Caco-2 (cell line): ENCODE measurements at regions not wholly inside any gene's neighbourhood (a gene's known extent, or its start where the extent isn't known, plus 50 kb on each side); places are given as distances from the start of the nearest gene placed in this dataset.

Experiments
- BruUV-seq: library from RNA; stranded (reverse); fragments of 400-500 nt; replicated peaks from 2 replicates; lab custom pipeline; 2021; lab: Mats Ljungman, UMichigan
- CTCF ChIA-PET: fragments of 300-600 bp; sonication (Branson Sonifier 250); formaldehyde crosslinking; loops from one replicate; lab custom pipeline; 2022; ENCODE audit warnings: antibody characterized with exemption; lab: Charles Lee
- POLR2A ChIA-PET: fragments of 300-600 bp; sonication (Branson Sonifier 250); formaldehyde crosslinking; loops from one replicate; lab custom pipeline; 2022; ENCODE audit warnings: antibody characterized with exemption; lab: Charles Lee
- DNase-seq, 2 experiments: peaks; one replicate each; pipeline versions ENCODE4 v3.0.0 to v3.0.0-alpha.2; 2020 to 2022
- H3K27me3 ChIP-seq: replicated peaks from 2 replicates; pipeline ENCODE4 v1.6.0; 2011; ENCODE audit warnings: low read length; ENCODE audit not compliant: control insufficient read depth, insufficient read depth
- H3K36me3 ChIP-seq: 2 replicates; pipeline ENCODE4 v1.5.1; 2011; ENCODE audit warnings: low read length; ENCODE audit not compliant: control insufficient read depth, insufficient read depth
- H3K4me1 ChIP-seq: fragments of 250-450 bp; sonication (Bioruptor Pico); 2 replicates; pipeline ENCODE4 v1.5.1; 2020; ENCODE audit warnings: mild to moderate bottlenecking
- H3K4me3 ChIP-seq: 2 replicates; pipeline ENCODE4 v1.5.1; 2011; ENCODE audit warnings: low read depth, mild to moderate bottlenecking, control low read depth, low read length
- H3K9me3 ChIP-seq: fragments of 250-450 bp; sonication (Bioruptor Pico); 2 replicates; pipeline ENCODE4 v1.5.1; 2020; ENCODE audit warnings: mild to moderate bottlenecking, moderate library complexity
- H3K27ac Mint-ChIP-seq: one replicate; pipeline ENCODE4 v1.8.0; 2022; ENCODE audit warnings: mixed read lengths; ENCODE audit not compliant: unreplicated experiment
- H3K27me3 Mint-ChIP-seq: one replicate; pipeline ENCODE4 v1.8.0; 2022; ENCODE audit warnings: mixed read lengths; ENCODE audit not compliant: insufficient read depth, unreplicated experiment
- H3K36me3 Mint-ChIP-seq: one replicate; pipeline ENCODE4 v1.8.0; 2022; ENCODE audit warnings: mild to moderate bottlenecking, mixed read lengths; ENCODE audit not compliant: insufficient read depth, unreplicated experiment
- H3K4me1 Mint-ChIP-seq: one replicate; pipeline ENCODE4 v1.8.0; 2022; ENCODE audit warnings: low read depth, mixed read lengths; ENCODE audit not compliant: unreplicated experiment
- H3K4me3 Mint-ChIP-seq: one replicate; pipeline ENCODE4 v1.8.0; 2022; ENCODE audit warnings: mild to moderate bottlenecking, moderate library complexity, mixed read lengths; ENCODE audit not compliant: unreplicated experiment
- H3K9me3 Mint-ChIP-seq: one replicate; pipeline ENCODE4 v1.8.0; 2022; ENCODE audit warnings: mixed read lengths; ENCODE audit not compliant: unreplicated experiment
- intact Hi-C: fragments of 100-400 bp; cut with micrococcal nuclease; formaldehyde crosslinking; loops from one replicate; pipeline ENCODE4 v1.10.0; 2022; ENCODE audit not compliant: unreplicated experiment
- TF ChIP-seq, protein P1 (sequence below), 2 experiments: fragments of 200-600 bp in 1 of 2; IDR thresholded peaks; 1 replicate in 1 of 2; 2 replicates in 1 of 2; pipeline versions ENCODE4 v1.5.1 to v1.8.0; 2011 to 2022; ENCODE audit warnings: antibody characterized with exemption in 1 of 2, control low read depth in 1 of 2, inconsistent platforms in 1 of 2, low read depth in 1 of 2, low read length in 1 of 2, mild to moderate bottlenecking in 1 of 2, moderate library complexity in 1 of 2; ENCODE audit not compliant: insufficient read depth in 1 of 2, severe bottlenecking in 1 of 2, unreplicated experiment in 1 of 2

DNA sequence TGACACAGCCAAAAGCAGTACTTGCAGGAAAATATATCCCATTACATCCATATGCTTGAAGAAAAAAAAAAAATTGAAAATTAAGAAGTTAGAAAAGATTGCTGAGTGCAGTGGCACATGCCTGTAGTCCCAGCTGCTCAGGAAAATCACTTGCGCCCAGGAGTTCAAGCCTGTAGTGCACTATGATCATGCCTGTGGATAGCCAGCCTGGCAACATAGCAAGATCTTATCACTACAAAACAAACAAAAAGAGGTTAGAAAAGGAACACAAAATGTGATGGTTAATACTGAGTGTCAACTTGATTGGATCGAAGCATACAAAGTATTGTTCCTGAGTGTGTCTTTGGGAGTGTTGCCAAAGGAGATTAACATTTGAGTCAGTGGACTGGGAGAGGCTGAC is 361.9 kb downstream of the NYAP2 start:
- Mint-ChIP-seq H3K36me3 (no peaks in the 10 kb centered on the region), H3K4me1 (no peaks in the 10 kb centered on the region), H3K4me3 (no peak overlapping the region), H3K9me3 (no peaks in the 10 kb centered on the region), H3K27ac (no peak overlapping the region), H3K27me3 (no peaks in the 10 kb centered on the region)
- BruUV-seq = no TSS peak
- CTCF ChIA-PET = no interaction called here
- DNase-seq = no peak
- H3K36me3 ChIP-seq = no peaks in the 10 kb centered on the region
- no peak overlapping the region for H3K4me3 ChIP-seq
- intact Hi-C loops = no loop called here
- H3K4me1 ChIP-seq = no peaks in the 10 kb centered on the region
- POLR2A ChIA-PET = no interaction called here
- no peaks in the 10 kb centered on the region for H3K9me3 ChIP-seq
- TF ChIP-seq, protein P1, sequence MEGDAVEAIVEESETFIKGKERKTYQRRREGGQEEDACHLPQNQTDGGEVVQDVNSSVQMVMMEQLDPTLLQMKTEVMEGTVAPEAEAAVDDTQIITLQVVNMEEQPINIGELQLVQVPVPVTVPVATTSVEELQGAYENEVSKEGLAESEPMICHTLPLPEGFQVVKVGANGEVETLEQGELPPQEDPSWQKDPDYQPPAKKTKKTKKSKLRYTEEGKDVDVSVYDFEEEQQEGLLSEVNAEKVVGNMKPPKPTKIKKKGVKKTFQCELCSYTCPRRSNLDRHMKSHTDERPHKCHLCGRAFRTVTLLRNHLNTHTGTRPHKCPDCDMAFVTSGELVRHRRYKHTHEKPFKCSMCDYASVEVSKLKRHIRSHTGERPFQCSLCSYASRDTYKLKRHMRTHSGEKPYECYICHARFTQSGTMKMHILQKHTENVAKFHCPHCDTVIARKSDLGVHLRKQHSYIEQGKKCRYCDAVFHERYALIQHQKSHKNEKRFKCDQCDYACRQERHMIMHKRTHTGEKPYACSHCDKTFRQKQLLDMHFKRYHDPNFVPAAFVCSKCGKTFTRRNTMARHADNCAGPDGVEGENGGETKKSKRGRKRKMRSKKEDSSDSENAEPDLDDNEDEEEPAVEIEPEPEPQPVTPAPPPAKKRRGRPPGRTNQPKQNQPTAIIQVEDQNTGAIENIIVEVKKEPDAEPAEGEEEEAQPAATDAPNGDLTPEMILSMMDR (IDR thresholded peaks at IDR 0.05; ENCODE audit: insufficient read depth in 1 of 2, low read depth in 1 of 2, low read length in 1 of 2, severe bottlenecking in 1 of 2, unreplicated experiment in 1 of 2) = no peak
- no peaks in the 10 kb centered on the region for H3K27me3 ChIP-seq

DNA sequence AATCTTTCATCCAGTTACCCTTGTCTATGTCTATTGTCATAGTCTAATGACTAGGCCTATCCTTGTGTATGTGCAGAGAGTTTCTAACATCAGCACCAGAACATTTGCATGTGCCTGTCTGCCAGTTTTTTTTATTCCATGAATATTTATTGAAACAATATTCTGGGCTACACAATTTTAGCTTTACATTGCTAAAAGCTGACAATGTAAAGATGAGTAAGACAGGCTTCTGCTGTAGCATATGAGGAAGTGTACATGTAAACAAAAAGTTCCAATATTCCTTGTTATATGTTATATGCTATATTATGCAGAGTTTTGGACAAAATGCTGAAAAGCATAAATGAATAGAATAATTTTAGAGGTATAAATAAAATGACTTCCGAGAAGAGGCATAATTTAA is 357.7 kb downstream of the NYAP2 start:
- no peaks in the 10 kb centered on the region for H3K27me3 ChIP-seq
- H3K27me3 Mint-ChIP-seq = no peaks in the 10 kb centered on the region
- H3K36me3 ChIP-seq = no peaks in the 10 kb centered on the region
- intact Hi-C loops = no loop called here
- TF ChIP-seq, protein P1 (IDR thresholded peaks at IDR 0.05; ENCODE audit: insufficient read depth in 1 of 2, low read depth in 1 of 2, low read length in 1 of 2, severe bottlenecking in 1 of 2, unreplicated experiment in 1 of 2) = no peak
- H3K4me3 ChIP-seq = no peak overlapping the region
- H3K4me1 Mint-ChIP-seq = no peaks in the 10 kb centered on the region
- no peaks in the 10 kb centered on the region for H3K9me3 ChIP-seq
- H3K4me1 ChIP-seq = no peaks in the 10 kb centered on the region
- BruUV-seq = no TSS peak
- no peak overlapping the region for H3K4me3 Mint-ChIP-seq
- H3K36me3 Mint-ChIP-seq = no peaks in the 10 kb centered on the region
- no peak overlapping the region for H3K27ac Mint-ChIP-seq
- DNase-seq = no peak
- H3K9me3 Mint-ChIP-seq = no peaks in the 10 kb centered on the region
- ChIA-PET POLR2A (no interaction called here), CTCF (no interaction called here)

DNA sequence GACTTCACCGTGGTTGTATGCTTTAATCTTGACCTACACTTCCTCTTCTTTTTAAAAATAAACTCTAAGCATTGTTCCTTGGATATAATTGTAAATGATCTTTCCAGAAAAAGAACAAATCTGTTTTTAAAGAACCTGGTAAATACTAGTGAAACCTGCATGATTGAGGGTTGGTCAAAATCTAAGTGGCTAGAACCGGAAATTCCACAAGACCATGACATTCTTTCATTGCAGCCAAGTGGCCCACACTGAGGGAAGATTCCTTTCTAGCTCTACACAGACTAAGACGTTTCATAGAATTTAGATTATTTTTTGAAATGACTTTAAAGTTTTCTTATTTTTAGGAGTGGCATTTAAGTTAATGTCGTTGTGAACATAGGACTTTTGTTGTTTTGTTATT is 356.7 kb downstream of the NYAP2 start:
- Histone ChIP-seq H3K27me3 (no peaks in the 10 kb centered on the region), H3K4me3 (no peak overlapping the region), H3K36me3 (no peaks in the 10 kb centered on the region), H3K9me3 (no peaks in the 10 kb centered on the region), H3K4me1 (no peaks in the 10 kb centered on the region)
- TF ChIP-seq, protein P1 (IDR thresholded peaks at IDR 0.05; ENCODE audit: insufficient read depth in 1 of 2, low read depth in 1 of 2, low read length in 1 of 2, severe bottlenecking in 1 of 2, unreplicated experiment in 1 of 2) = no peak
- Mint-ChIP-seq H3K9me3 (no peaks in the 10 kb centered on the region), H3K4me3 (no peak overlapping the region), H3K27me3 (no peaks in the 10 kb centered on the region), H3K36me3 (no peaks in the 10 kb centered on the region), H3K27ac (no peak overlapping the region), H3K4me1 (no peaks in the 10 kb centered on the region)
- ChIA-PET POLR2A (no interaction called here), CTCF (no interaction called here)
- intact Hi-C loops = no loop called here
- no peak for DNase-seq
- BruUV-seq = no TSS peak
